GM23248 (cell line): ENCODE measurements at regions not wholly inside any gene's neighbourhood (a gene's known extent, or its start where the extent isn't known, plus 50 kb on each side); places are given as distances from the start of the nearest gene placed in this dataset.

Experiments used
- DNase-seq: peaks from one replicate; pipeline ENCODE4 v3.0.0-alpha.2; 2015
- H2AFZ ChIP-seq: fragments of 200-600 bp; sonication (generic); 2 replicates; pipeline ENCODE4 v1.6.1; 2016; ENCODE audit warnings: antibody characterized with exemption
- H3F3A ChIP-seq: fragments of 200-600 bp; sonication (generic); 2 replicates; pipeline ENCODE4 v1.6.1; 2016; ENCODE audit warnings: mild to moderate bottlenecking, antibody characterized with exemption, mixed run types; ENCODE audit not compliant: insufficient read depth
- H3K27ac ChIP-seq: fragments of 200-600 bp; sonication (generic); 2 replicates; pipeline ENCODE4 v1.5.1; 2016; ENCODE audit warnings: mild to moderate bottlenecking
- H3K27me3 ChIP-seq: fragments of 200-600 bp; sonication (generic); replicated peaks from 2 replicates; pipeline ENCODE4 v1.6.1; 2016; ENCODE audit warnings: mild to moderate bottlenecking; ENCODE audit not compliant: insufficient read depth
- H3K36me3 ChIP-seq: fragments of 200-600 bp; sonication (generic); 2 replicates; pipeline ENCODE4 v1.6.1; 2016; ENCODE audit warnings: low read depth, mild to moderate bottlenecking
- H3K4me1 ChIP-seq: fragments of 200-600 bp; sonication (generic); 2 replicates; pipeline ENCODE4 v1.6.1; 2016; ENCODE audit warnings: mild to moderate bottlenecking; ENCODE audit not compliant: insufficient read depth
- H3K4me2 ChIP-seq: fragments of 200-600 bp; sonication (generic); one replicate; pipeline ENCODE4 v1.6.1; 2016; ENCODE audit warnings: mild to moderate bottlenecking; ENCODE audit not compliant: unreplicated experiment
- H3K4me3 ChIP-seq: fragments of 200-600 bp; sonication (generic); 2 replicates; pipeline ENCODE4 v1.5.1; 2016; ENCODE audit warnings: mild to moderate bottlenecking
- H3K79me2 ChIP-seq: fragments of 200-600 bp; sonication (generic); 2 replicates; pipeline ENCODE4 v1.6.1; 2016; ENCODE audit warnings: mild to moderate bottlenecking; ENCODE audit not compliant: insufficient read depth
- H3K9ac ChIP-seq: fragments of 200-600 bp; sonication (generic); 2 replicates; pipeline ENCODE4 v1.6.1; 2016; ENCODE audit warnings: mild to moderate bottlenecking
- H3K9me2 ChIP-seq: fragments of 200-600 bp; sonication (generic); 2 replicates; pipeline ENCODE4 v1.6.1; 2016; ENCODE audit warnings: mixed run types, mild to moderate bottlenecking, moderate library complexity; ENCODE audit not compliant: insufficient read depth
- H3K9me3 ChIP-seq: fragments of 200-600 bp; sonication (generic); one replicate; pipeline ENCODE4 v1.6.1; 2017; ENCODE audit warnings: low read depth
- H4K20me1 ChIP-seq: fragments of 200-600 bp; sonication (generic); 2 replicates; pipeline ENCODE4 v1.6.0; 2016; ENCODE audit not compliant: insufficient read depth
- EZH2 ChIP-seq: fragments of 200-600 bp; sonication (generic); IDR thresholded peaks from 2 replicates; pipeline ENCODE4 v1.6.1; 2018; ENCODE audit warnings: antibody characterized with exemption, mild to moderate bottlenecking; ENCODE audit not compliant: insufficient read depth, poor library complexity, severe bottlenecking
- EZH2phosphoT487 ChIP-seq: fragments of 200-600 bp; sonication (generic); IDR thresholded peaks from 2 replicates; pipeline ENCODE4 v1.6.1; 2018; ENCODE audit warnings: antibody characterized with exemption, moderate library complexity, mild to moderate bottlenecking, low read depth; ENCODE audit not compliant: insufficient read depth
- WGBS, 2 experiments: methylation state at CpG; one replicate each; pipeline ENCODE4 v1.1.6; 2015 to 2017; ENCODE audit warnings: low lambda C conversion rate in 2 of 2, low coverage in 1 of 2; ENCODE audit errors: missing lambda C conversion rate in 2 of 2; 5-methylcytosine and 5-hydroxymethylcytosine counted together
- in situ Hi-C: fragments of 300-500 bp; cut with MboI; formaldehyde crosslinking; loops from 2 replicates; pipeline ENCODE4 v1.15.0; 2020

GRCh38 chr1:232274999-232275710 lies 354.8 kb downstream of the SIPA1L2 start:
- no peak overlapping the region for H3K4me2 ChIP-seq
- no peaks in the 10 kb centered on the region for H3K4me1 ChIP-seq
- H3K79me2 ChIP-seq = no peaks in the 10 kb centered on the region
- no peaks in the 10 kb centered on the region for H3F3A ChIP-seq
- TF ChIP-seq EZH2phosphoT487 = no peak
- TF ChIP-seq EZH2 = no peak
- no peak overlapping the region for H3K27ac ChIP-seq
- H3K27me3 ChIP-seq = 0 out of 2 replicates have a peak, but pooled peaks cover 7% of the 10 kb centered on the region
- H3K36me3 ChIP-seq = no peaks in the 10 kb centered on the region
- no peaks in the 10 kb centered on the region for H3K9me2 ChIP-seq
- no peaks in the 10 kb centered on the region for H3K9me3 ChIP-seq
- no peak overlapping the region for H3K9ac ChIP-seq
- WGBS, 2 experiments = 42 to 52% methylated on average over 11 of the region's 11 CpGs
- in situ Hi-C loops = no loop called here
- H2AFZ ChIP-seq = no peak overlapping the region
- DNase-seq = no peak
- no peak overlapping the region for H3K4me3 ChIP-seq
- no peaks in the 10 kb centered on the region for H4K20me1 ChIP-seq

DNA sequence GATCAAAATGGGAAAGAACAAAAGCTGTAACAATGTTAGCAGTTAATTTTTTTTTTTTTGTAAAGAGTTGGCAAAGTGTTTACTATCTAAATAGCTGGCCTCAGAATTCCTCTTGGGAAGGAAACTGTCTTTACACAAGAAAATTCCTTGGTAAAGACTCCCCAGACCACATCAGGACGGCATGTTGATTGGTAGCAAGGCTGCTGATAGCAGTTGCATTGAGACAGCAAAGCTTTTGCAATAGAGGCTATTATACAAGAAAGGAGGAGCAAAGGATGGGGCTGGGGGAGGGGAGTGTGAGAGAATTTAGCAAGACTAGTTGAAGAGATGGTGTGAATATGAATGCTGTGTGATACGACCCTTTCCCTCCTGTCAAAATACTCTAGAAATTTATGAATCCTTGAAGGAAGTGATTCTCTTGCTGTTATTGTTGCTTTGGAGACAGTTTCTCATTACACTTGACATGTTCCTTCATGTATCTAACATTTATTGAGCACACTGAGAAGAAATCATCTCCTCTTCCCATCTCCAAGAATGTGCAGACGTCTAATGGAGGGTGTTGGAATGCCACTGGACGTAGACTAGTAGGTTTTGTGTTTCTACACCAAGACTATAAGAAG lies 355.6 kb downstream of the SIPA1L2 start:
- no peaks in the 10 kb centered on the region for H3K79me2 ChIP-seq
- in situ Hi-C loops = no loop called here

GRCh38 chr1:232273011-232273410 lies 356.9 kb downstream of the SIPA1L2 start:
- 0 out of 2 replicates have a peak, but pooled peaks cover 7% of the 10 kb centered on the region for H3K27me3 ChIP-seq
- no peaks in the 10 kb centered on the region for H3K36me3 ChIP-seq
- H3K4me2 ChIP-seq = no peak overlapping the region
- no peak overlapping the region for H3K9ac ChIP-seq
- no peak for TF ChIP-seq EZH2phosphoT487
- TF ChIP-seq EZH2 = no peak
- WGBS, 2 experiments = 43 to 49% methylated on average over 4 of the region's 4 CpGs
- H3K4me1 ChIP-seq = no peaks in the 10 kb centered on the region
- H4K20me1 ChIP-seq = no peaks in the 10 kb centered on the region
- H2AFZ ChIP-seq = no peak overlapping the region
- H3K9me3 ChIP-seq = no peaks in the 10 kb centered on the region
- H3K9me2 ChIP-seq = no peaks in the 10 kb centered on the region
- no peak for DNase-seq
- no peak overlapping the region for H3K27ac ChIP-seq
- no peaks in the 10 kb centered on the region for H3K79me2 ChIP-seq
- no peaks in the 10 kb centered on the region for H3F3A ChIP-seq
- in situ Hi-C loops = no loop called here
- H3K4me3 ChIP-seq = no peak overlapping the region

More for the DNA sequence above, 355.6 kb downstream of the SIPA1L2 start:
- Histone ChIP-seq H3K9me3 (no peaks in the 10 kb centered on the region), H3K4me3 (no peak overlapping the region), H3F3A (no peaks in the 10 kb centered on the region), H3K27ac (no peak overlapping the region), H3K9me2 (no peaks in the 10 kb centered on the region), H3K27me3 (0 out of 2 replicates have a peak, but pooled peaks cover 7% of the 10 kb centered on the region), H3K4me2 (no peak overlapping the region), H2AFZ (no peak overlapping the region), H3K4me1 (no peaks in the 10 kb centered on the region), H3K9ac (no peak overlapping the region), H3K36me3 (no peaks in the 10 kb centered on the region), H4K20me1 (no peaks in the 10 kb centered on the region)
- TF ChIP-seq EZH2phosphoT487 (no peak), EZH2 (no peak)
- WGBS, 2 experiments = 43 to 46% methylated on average over 4 of the region's 4 CpGs
- no peak for DNase-seq

- H3K79me2 ChIP-seq = no peaks in the 10 kb centered on the region
- H4K20me1 ChIP-seq = no peaks in the 10 kb centered on the region
- no peaks in the 10 kb centered on the region for H3K36me3 ChIP-seq
- DNase-seq = no peak
- no peak overlapping the region for H3K4me2 ChIP-seq
- H3K27me3 ChIP-seq = 0 out of 2 replicates have a peak, but pooled peaks cover 7% of the 10 kb centered on the region
- WGBS, 2 experiments = 58 to 65% methylated on average over 10 of the region's 10 CpGs
- no peaks in the 10 kb centered on the region for H3K4me1 ChIP-seq
- H3F3A ChIP-seq = no peaks in the 10 kb centered on the region
- no peak for TF ChIP-seq EZH2
- no peaks in the 10 kb centered on the region for H3K9me2 ChIP-seq
- in situ Hi-C loops = no loop called here
- no peak overlapping the region for H3K4me3 ChIP-seq
- H3K27ac ChIP-seq = no peak overlapping the region
- no peaks in the 10 kb centered on the region for H3K9me3 ChIP-seq
- H2AFZ ChIP-seq = no peak overlapping the region
- H3K9ac ChIP-seq = no peak overlapping the region
These were observed 357.8 kb downstream of the SIPA1L2 start for GRCh38 chr1:232271991-232272589.
